Mammary epithelial cell (primary cell): ENCODE measurements at regions not wholly inside any gene's neighbourhood (a gene's known extent, or its start where the extent isn't known, plus 50 kb on each side); places are given as distances from the start of the nearest gene placed in this dataset.
"Not testable (repeated sequence)": the region's sequence is repeated elsewhere in the genome, so short reads cannot be mapped to it uniquely, and the experiment has no call there.

ENCODE experiments used
- CTCF ChIP-seq, 2 donors: IDR thresholded peaks in 1 of 2; conservative IDR thresholded peaks in 1 of 2; 2 replicates each; pipeline ENCODE4 v1.5.1; 2011 to 2012; ENCODE audit warnings: inconsistent platforms in 2 of 2, low read length in 2 of 2, mild to moderate bottlenecking in 2 of 2, control low read depth in 1 of 2, low read depth in 1 of 2; ENCODE audit not compliant: insufficient read depth in 1 of 2; ENCODE audit errors: extremely low read depth in 1 of 2
- EZH2 ChIP-seq: IDR thresholded peaks from 2 replicates; pipeline ENCODE4 v1.6.1; 2012; ENCODE audit warnings: low read length, inconsistent platforms, borderline replicate concordance

- not testable (repeated sequence) for TF ChIP-seq CTCF (conservative IDR thresholded peaks at IDR 0.05 in 1 of 2, IDR thresholded peaks at IDR 0.05 in 1 of 2; ENCODE audit: extremely low read depth in 1 of 2, insufficient read depth in 1 of 2, low read depth in 1 of 2, low read length in 2 of 2); EZH2
Observed at GRCh38 chr20:25761046-25761445, 64.4 kb upstream of the ZNF337 start.
